ENCODE measurements at regions not wholly inside any gene's neighbourhood (a gene's known extent, or its start where the extent isn't known, plus 50 kb on each side); places are given as distances from the start of the nearest gene placed in this dataset.

DNA sequence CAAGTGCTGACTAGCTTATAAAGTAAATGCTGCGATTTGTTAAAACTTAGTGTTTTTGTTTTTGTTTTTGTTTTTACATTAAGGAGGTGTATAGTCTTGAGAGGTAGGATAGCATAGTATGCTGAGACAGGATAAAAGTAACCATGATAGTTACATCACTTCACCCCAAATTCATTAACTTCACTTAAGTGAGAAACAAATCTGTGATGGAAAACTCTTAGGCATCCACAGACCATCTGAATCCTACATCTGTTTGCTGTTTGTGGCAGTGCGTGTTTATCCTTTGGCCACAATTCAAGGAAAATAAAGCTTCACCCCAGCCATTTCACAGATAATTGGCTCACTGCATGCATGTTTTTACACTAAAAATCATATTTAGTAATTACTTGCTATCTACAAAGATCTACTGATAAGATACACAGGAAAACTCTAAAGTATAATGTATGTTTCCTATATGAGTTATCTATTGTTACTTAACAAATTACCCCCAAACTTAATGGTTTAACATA lies 82.0 kb downstream of the ZNF622 start:
- Histone ChIP-seq H3K4me1 (ENCODE audit: insufficient read depth, low read length, severe bottlenecking) (no peaks in the 10 kb centered on the region), H3K27ac (ENCODE audit: low read depth, low read length, poor library complexity, severe bottlenecking) (no peak overlapping the region), H3K4me3 (ENCODE audit: low read depth, low read length, poor library complexity, severe bottlenecking) (no peak overlapping the region), H2AFZ (ENCODE audit: low read length) (no peak overlapping the region), H3K9ac (ENCODE audit: low read length) (no peak overlapping the region), H3F3A (ENCODE audit: insufficient read depth, low read length) (no peaks in the 10 kb centered on the region), H3K79me2 (ENCODE audit: insufficient read depth, low read length) (no peaks in the 10 kb centered on the region), H3K27me3 (ENCODE audit: insufficient read depth, low read length) (no peaks in the 10 kb centered on the region), H3K9me3 (ENCODE audit: low read length) (no peaks in the 10 kb centered on the region), H3K4me2 (ENCODE audit: low read length) (no peak overlapping the region), H3K36me3 (ENCODE audit: insufficient read depth, low read length) (no peaks in the 10 kb centered on the region), H4K20me1 (ENCODE audit: insufficient read depth, low read length) (no peaks in the 10 kb centered on the region), H3K9me2 (ENCODE audit: low read depth, low read length) (no peaks in the 10 kb centered on the region)
- TF ChIP-seq EZH2 (IDR thresholded peaks at IDR 0.05; ENCODE audit: borderline replicate concordance, low read length) (no peak), CTCF (IDR thresholded peaks at IDR 0.05; ENCODE audit: low read length) (no peak)

- H3K4me3 ChIP-seq (ENCODE audit: low read depth, low read length, poor library complexity, severe bottlenecking): no peak overlapping the region
- no peaks in the 10 kb centered on the region for H3K27me3 ChIP-seq (ENCODE audit: insufficient read depth, low read length)
- H2AFZ ChIP-seq (ENCODE audit: low read length): no peak overlapping the region
- no peak overlapping the region for H3K4me2 ChIP-seq (ENCODE audit: low read length)
- no peak overlapping the region for H3K27ac ChIP-seq (ENCODE audit: low read depth, low read length, poor library complexity, severe bottlenecking)
- no peaks in the 10 kb centered on the region for H4K20me1 ChIP-seq (ENCODE audit: insufficient read depth, low read length)
- H3K4me1 ChIP-seq (ENCODE audit: insufficient read depth, low read length, severe bottlenecking): no peaks in the 10 kb centered on the region
- no peaks in the 10 kb centered on the region for H3F3A ChIP-seq (ENCODE audit: insufficient read depth, low read length)
- TF ChIP-seq CTCF (IDR thresholded peaks at IDR 0.05; ENCODE audit: low read length) (no peak), EZH2 (IDR thresholded peaks at IDR 0.05; ENCODE audit: borderline replicate concordance, low read length) (no peak)
- no peaks in the 10 kb centered on the region for H3K9me2 ChIP-seq (ENCODE audit: low read depth, low read length)
- no peaks in the 10 kb centered on the region for H3K36me3 ChIP-seq (ENCODE audit: insufficient read depth, low read length)
- H3K79me2 ChIP-seq (ENCODE audit: insufficient read depth, low read length): no peaks in the 10 kb centered on the region
- H3K9ac ChIP-seq (ENCODE audit: low read length): no peak overlapping the region
- no peaks in the 10 kb centered on the region for H3K9me3 ChIP-seq (ENCODE audit: low read length)
These were observed 83.6 kb downstream of the ZNF622 start for GRCh38 chr5:16382047-16382446.

- Histone ChIP-seq H3K4me3 (ENCODE audit: low read depth, low read length, poor library complexity, severe bottlenecking) (no peak overlapping the region), H3K4me1 (ENCODE audit: insufficient read depth, low read length, severe bottlenecking) (no peaks in the 10 kb centered on the region), H4K20me1 (ENCODE audit: insufficient read depth, low read length) (no peaks in the 10 kb centered on the region), H3K9ac (ENCODE audit: low read length) (no peak overlapping the region), H3K27me3 (ENCODE audit: insufficient read depth, low read length) (no peaks in the 10 kb centered on the region), H3K79me2 (ENCODE audit: insufficient read depth, low read length) (no peaks in the 10 kb centered on the region), H3K4me2 (ENCODE audit: low read length) (no peak overlapping the region), H3F3A (ENCODE audit: insufficient read depth, low read length) (no peaks in the 10 kb centered on the region), H3K36me3 (ENCODE audit: insufficient read depth, low read length) (no peaks in the 10 kb centered on the region), H3K9me2 (ENCODE audit: low read depth, low read length) (no peaks in the 10 kb centered on the region), H3K27ac (ENCODE audit: low read depth, low read length, poor library complexity, severe bottlenecking) (no peak overlapping the region), H2AFZ (ENCODE audit: low read length) (no peak overlapping the region), H3K9me3 (ENCODE audit: low read length) (no peaks in the 10 kb centered on the region)
- TF ChIP-seq EZH2 (IDR thresholded peaks at IDR 0.05; ENCODE audit: borderline replicate concordance, low read length) (no peak), CTCF (IDR thresholded peaks at IDR 0.05; ENCODE audit: low read length) (no peak)
These were observed 86.8 kb downstream of the ZNF622 start for GRCh38 chr5:16378762-16379161.
